Adrenal gland (tissue), 9 donors: ENCODE measurements at regions not wholly inside any gene's neighbourhood (a gene's known extent, or its start where the extent isn't known, plus 50 kb on each side); places are given as distances from the start of the nearest gene placed in this dataset.

ENCODE experiments used
- DNase-seq, 7 donors: peaks; one replicate each; pipeline ENCODE4 v3.0.0-alpha.2; 2019 to 2020
- H3K27ac ChIP-seq, 5 donors: fragments of 200-600 bp; sonication (generic) in 4 of 5; 1 replicate in 3 of 5; 2 replicates in 2 of 5; pipeline versions ENCODE4 v1.5.1 to v1.8.0; 2016 to 2020; ENCODE audit warnings: mild to moderate bottlenecking in 1 of 5
- H3K27me3 ChIP-seq: fragments of 200-600 bp; 2 replicates; pipeline ENCODE4 v1.8.0; 2021
- H3K36me3 ChIP-seq, 2 donors: fragments of 200-600 bp; replicated peaks in 1 of 2; 1 replicate in 1 of 2; 2 replicates in 1 of 2; pipeline versions ENCODE4 v1.5.1 to v1.8.0; 2018 to 2022
- H3K4me1 ChIP-seq, 2 donors: fragments of 200-600 bp; replicated peaks in 1 of 2; 1 replicate in 1 of 2; 2 replicates in 1 of 2; pipeline versions ENCODE4 v1.5.1 to v1.8.0; 2018 to 2021
- H3K4me3 ChIP-seq, 4 donors: fragments of 200-600 bp; sonication (generic) in 3 of 4; one replicate each; pipeline ENCODE4 v1.5.1; 2016 to 2018
- H3K9me3 ChIP-seq, 3 donors: fragments of 200-600 bp; sonication (generic) in 1 of 3; replicated peaks in 1 of 3; 1 replicate in 2 of 3; 2 replicates in 1 of 3; pipeline versions ENCODE4 v1.5.1 to v1.8.0; 2016 to 2021
- CTCF ChIP-seq, 6 experiments: fragments of 450-650 bp in 4 of 6; fragments of 200-600 bp in 2 of 6; sonication (generic) in 1 of 6; IDR thresholded peaks; 1 replicate in 5 of 6; 2 replicates in 1 of 6; pipeline versions ENCODE4 v1.5.1 to v1.8.0; 2016 to 2021; ENCODE audit warnings: antibody characterized with exemption in 6 of 6, mild to moderate bottlenecking in 2 of 6, moderate library complexity in 1 of 6
- POLR2A ChIP-seq, 2 donors: fragments of 450-650 bp; IDR thresholded peaks; one replicate each; pipeline ENCODE4 v1.6.1; 2017; ENCODE audit warnings: antibody characterized with exemption in 2 of 2, mild to moderate bottlenecking in 2 of 2, moderate library complexity in 1 of 2
- WGBS, 4 donors: extraction: QIAGEN DNeasy Blood & Tissue Kit in 2 of 4; methylation state at CpG; one replicate each; pipeline versions ENCODE4 v1.1.5 to v1.1.7; 2013 to 2017; 5-methylcytosine and 5-hydroxymethylcytosine counted together
- intact Hi-C, 2 donors: fragments of 100-400 bp; cut with DNase I; formaldehyde crosslinking; loops; one replicate each; pipeline versions ENCODE4 v1.14.1 to v1.15.0; 2022 to 2023
- small RNA-seq, 2 donors: library from RNA; depleted of rRNA; stranded (forward); fragments of <200 nt; gene quantifications; one replicate each; pipeline ENCODE3, GENCODE V24; 2016
- donor health status: healthy with polysubstance abuse.
- donor health status: Bipolar disorder and iron deficiency.
- donor health status: DM: yes; HTN: yes; CAD: no.
- donor health status: DM: no; HTN: no; CAD: no.
- donor health status: DM: no; HTN: no; CAD: no.

DNA sequence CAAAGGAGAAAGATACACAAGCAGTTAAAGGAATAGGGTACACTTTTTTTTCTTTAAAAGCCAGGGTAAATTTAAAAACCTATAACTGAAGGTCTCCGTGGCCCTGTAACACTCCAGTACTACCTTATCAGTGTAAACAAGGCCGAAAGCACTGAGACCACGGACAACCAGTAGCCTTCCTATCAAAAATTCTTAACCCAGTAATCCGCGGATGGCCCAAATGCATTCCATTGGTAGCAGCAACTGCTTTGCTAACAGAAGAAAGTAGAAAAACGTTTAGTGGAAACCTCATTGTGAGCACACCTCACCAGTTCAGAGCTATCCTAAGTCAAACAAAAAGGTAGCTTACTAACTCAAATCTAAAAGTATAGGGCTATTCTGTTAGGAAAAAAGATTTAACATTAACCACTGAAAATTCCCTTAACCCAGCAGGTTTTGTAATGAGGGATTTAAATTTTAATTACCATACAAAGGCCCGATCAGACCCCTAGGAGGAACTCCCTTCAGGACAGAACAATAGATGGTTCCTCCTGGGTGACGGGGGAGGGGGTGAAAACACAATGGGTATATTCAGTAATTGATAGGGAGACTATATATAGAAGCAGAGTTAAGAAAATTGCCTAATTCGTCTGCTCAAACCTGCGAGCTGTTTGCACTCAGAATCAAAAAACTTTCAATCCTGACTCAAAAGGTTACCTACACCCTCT lies 50.8 kb upstream of the CWC22 start:
- intact Hi-C loops = no loop called here
- 65 to 76% (median 72%) methylated on average over 10 of the region's 10 CpGs for WGBS, 4 donors
- no peaks in the 10 kb centered on the region for H3K27me3 ChIP-seq
- no peaks in the 10 kb centered on the region for H3K4me1 ChIP-seq
- H3K9me3 ChIP-seq = no peaks in the 10 kb centered on the region
- H3K4me3 ChIP-seq = no peak overlapping the region
- no peak for DNase-seq
- no peaks in the 10 kb centered on the region for H3K36me3 ChIP-seq
- TF ChIP-seq POLR2A (IDR thresholded peaks at IDR 0.05) = no peak
- TF ChIP-seq CTCF (IDR thresholded peaks at IDR 0.05) = no peak
- H3K27ac ChIP-seq = no peak overlapping the region

Small RNA genes lying in the stretch of these regions (small RNA-seq; reads per million reads assigned to genes)
- gene AC012669.1 = 0 reads per million in 2 donors
